CD4-positive, alpha-beta memory T cell (primary cell): ENCODE measurements at regions not wholly inside any gene's neighbourhood (a gene's known extent, or its start where the extent isn't known, plus 50 kb on each side); places are given as distances from the start of the nearest gene placed in this dataset.

Source experiments
- CTCF ChIA-PET: fragments of 350-600 bp; sonication (Branson Sonifier 250); formaldehyde crosslinking; loops from one replicate; lab custom pipeline; 2021; ENCODE audit warnings: inconsistent platforms; ENCODE audit not compliant: partially characterized antibody; lab: Charles Lee
- POLR2A ChIA-PET: fragments of 350-600 bp; sonication (Branson Sonifier 250); formaldehyde crosslinking; loops from one replicate; lab custom pipeline; 2021; ENCODE audit not compliant: partially characterized antibody; lab: Charles Lee
- DNase-seq, 5 donors: peaks; one replicate each; pipeline versions ENCODE4 v3.0.0 to v3.0.0-alpha.2; 2020 to 2022; ENCODE audit warnings: mixed read lengths in 1 of 5
- H3K27ac ChIP-seq: one replicate; pipeline ENCODE4 v1.7.0; 2013; ENCODE audit warnings: low read depth, low read length
- H3K27me3 ChIP-seq: 2 replicates; pipeline ENCODE4 v1.7.0; 2013; ENCODE audit warnings: mild to moderate bottlenecking, low read length, moderate library complexity; ENCODE audit not compliant: insufficient read depth
- H3K36me3 ChIP-seq: 2 replicates; pipeline ENCODE4 v1.7.0; 2013; ENCODE audit warnings: mild to moderate bottlenecking, low read length, moderate library complexity; ENCODE audit not compliant: insufficient read depth
- H3K4me1 ChIP-seq: 2 replicates; pipeline ENCODE4 v1.7.0; 2013; ENCODE audit warnings: mild to moderate bottlenecking, low read length, moderate library complexity; ENCODE audit not compliant: insufficient read depth
- H3K4me3 ChIP-seq, 2 donors: one replicate each; pipeline ENCODE4 v1.7.0; 2013; ENCODE audit warnings: low read length in 2 of 2, mild to moderate bottlenecking in 1 of 2
- H3K9me3 ChIP-seq, 2 donors: one replicate each; pipeline ENCODE4 v1.7.0; 2013; ENCODE audit warnings: low read length in 2 of 2, control low read depth in 1 of 2; ENCODE audit not compliant: control insufficient read depth in 1 of 2
- H3K27ac Mint-ChIP-seq, 7 donors: one replicate each; pipeline ENCODE4 v1.8.0; 2020 to 2021; ENCODE audit warnings: mixed read lengths in 7 of 7, mild to moderate bottlenecking in 6 of 7, inconsistent platforms in 3 of 7, moderate library complexity in 3 of 7
- H3K27me3 Mint-ChIP-seq, 2 donors: one replicate each; pipeline ENCODE4 v1.8.0; 2020 to 2021; ENCODE audit warnings: mixed read lengths in 2 of 2
- H3K36me3 Mint-ChIP-seq, 2 donors: one replicate each; pipeline ENCODE4 v1.8.0; 2020 to 2021; ENCODE audit warnings: mixed read lengths in 2 of 2, inconsistent platforms in 1 of 2, mild to moderate bottlenecking in 1 of 2
- H3K4me1 Mint-ChIP-seq, 4 donors: one replicate each; pipeline ENCODE4 v1.8.0; 2020 to 2021; ENCODE audit warnings: mixed read lengths in 4 of 4, mild to moderate bottlenecking in 1 of 4
- H3K4me3 Mint-ChIP-seq, 8 donors: one replicate each; pipeline ENCODE4 v1.8.0; 2020 to 2021; ENCODE audit warnings: mixed read lengths in 8 of 8, mild to moderate bottlenecking in 7 of 8, moderate library complexity in 6 of 8, inconsistent platforms in 3 of 8
- H3K9me3 Mint-ChIP-seq, 8 donors: one replicate each; pipeline ENCODE4 v1.8.0; 2020 to 2021; ENCODE audit warnings: mixed read lengths in 8 of 8, mild to moderate bottlenecking in 5 of 8, inconsistent platforms in 3 of 8, moderate library complexity in 1 of 8
- intact Hi-C: fragments of 100-400 bp; cut with micrococcal nuclease; formaldehyde crosslinking; loops from one replicate; pipeline ENCODE4 v1.15.1; 2023

DNA sequence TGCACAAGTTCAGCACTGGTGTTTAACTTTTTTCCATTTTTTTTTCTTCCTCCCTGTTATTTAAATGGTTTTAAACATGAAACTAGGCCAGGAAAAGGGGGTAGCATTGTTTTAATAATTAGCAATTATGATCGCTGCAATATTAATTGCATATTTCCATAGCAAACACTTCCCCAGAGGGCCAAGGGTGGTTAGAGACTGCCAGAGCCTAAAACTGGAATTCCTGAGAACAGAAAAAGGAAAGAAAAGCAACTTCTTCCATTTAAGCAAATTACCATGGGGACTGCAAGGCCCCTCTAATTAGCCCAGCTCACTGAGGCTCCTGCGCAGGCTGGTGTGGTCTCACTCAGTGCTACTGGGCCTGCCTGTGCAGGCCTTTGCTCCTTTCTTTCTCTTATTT is 201.5 kb downstream of the SMAD2 start:
- no peak for DNase-seq
- H3K27me3 ChIP-seq, result no peaks in the 10 kb centered on the region
- POLR2A ChIA-PET, result no interaction called here
- CTCF ChIA-PET, result interaction anchor here (2.2 kb wide), 1 partner anchor 20 kb away, joined by 10 read pairs; no protein-coding TSS in a partner anchor
- H3K27ac Mint-ChIP-seq, result no peak overlapping the region
- peaks cover 16 to 24% of the 10 kb centered on the region in 2 donors for H3K27me3 Mint-ChIP-seq
- no peak overlapping the region for H3K4me3 Mint-ChIP-seq
- H3K9me3 ChIP-seq, result no peaks in the 10 kb centered on the region
- H3K4me1 ChIP-seq, result no peaks in the 10 kb centered on the region
- H3K4me1 Mint-ChIP-seq, result no peaks in the 10 kb centered on the region
- no peak overlapping the region for H3K4me3 ChIP-seq
- intact Hi-C loops, result no loop called here
- H3K36me3 ChIP-seq, result no peaks in the 10 kb centered on the region
- no peaks in the 10 kb centered on the region for H3K9me3 Mint-ChIP-seq
- H3K27ac ChIP-seq, result no peak overlapping the region
- no peaks in the 10 kb centered on the region for H3K36me3 Mint-ChIP-seq

DNA sequence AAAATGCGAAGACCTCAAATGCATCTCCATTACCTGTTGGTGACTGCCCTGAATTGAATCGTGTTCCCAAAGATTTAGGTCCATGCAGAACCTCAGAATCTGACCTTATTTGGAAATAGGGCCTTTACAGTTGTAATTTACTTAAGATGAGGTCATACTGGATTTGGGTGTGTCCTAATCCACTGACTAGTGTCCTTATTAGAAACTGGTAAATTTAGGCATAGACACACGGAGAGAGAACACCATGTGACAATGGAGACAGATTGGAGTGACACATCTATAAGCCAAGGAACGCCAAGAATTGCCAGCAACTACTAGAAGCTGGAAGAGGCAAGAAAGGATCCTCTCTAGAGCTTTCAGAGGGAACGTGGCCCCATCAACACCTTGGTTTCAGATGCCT is 203.1 kb downstream of the SMAD2 start:
- Mint-ChIP-seq H3K4me3 (no peak overlapping the region), H3K27ac (no peak overlapping the region), H3K36me3 (no peaks in the 10 kb centered on the region), H3K27me3 (peaks cover 15 to 24% of the 10 kb centered on the region in 2 donors), H3K9me3 (no peaks in the 10 kb centered on the region), H3K4me1 (no peaks in the 10 kb centered on the region)
- no peaks in the 10 kb centered on the region for H3K36me3 ChIP-seq
- H3K27ac ChIP-seq, result no peak overlapping the region
- intact Hi-C loops, result no loop called here
- ChIA-PET CTCF (interaction anchor here (2.2 kb wide), 1 partner anchor 22 kb away, joined by 10 read pairs; no protein-coding TSS in a partner anchor), POLR2A (no interaction called here)
- no peaks in the 10 kb centered on the region for H3K4me1 ChIP-seq
- no peaks in the 10 kb centered on the region for H3K27me3 ChIP-seq
- DNase-seq, result no peak
- H3K9me3 ChIP-seq, result no peaks in the 10 kb centered on the region
- H3K4me3 ChIP-seq, result no peak overlapping the region

DNA sequence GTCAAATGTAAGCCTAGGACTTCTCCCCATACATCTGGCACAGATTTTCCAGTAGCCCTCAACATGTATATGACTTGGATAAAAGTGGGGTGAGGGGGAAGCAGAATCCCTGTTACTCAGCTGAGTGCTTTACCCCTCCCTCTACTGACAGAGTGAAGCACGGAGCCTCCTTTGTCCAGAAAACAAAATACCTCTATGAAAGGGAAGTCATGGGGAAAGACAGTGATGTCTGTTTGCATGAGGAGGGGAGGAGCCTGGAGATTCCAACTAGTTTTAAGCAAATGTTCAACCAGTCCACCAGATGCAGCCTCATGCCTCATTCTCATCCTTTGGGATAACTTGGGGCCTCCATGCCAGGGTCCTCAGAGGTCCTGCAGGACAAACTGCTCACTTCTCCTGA is 203.9 kb downstream of the SMAD2 start:
- no peaks in the 10 kb centered on the region for H3K9me3 ChIP-seq
- no peaks in the 10 kb centered on the region for H3K27me3 ChIP-seq
- no peak overlapping the region for H3K4me3 ChIP-seq
- Mint-ChIP-seq H3K4me1 (no peaks in the 10 kb centered on the region), H3K36me3 (no peaks in the 10 kb centered on the region), H3K27me3 (peaks cover 14 to 20% of the 10 kb centered on the region in 2 donors), H3K27ac (no peak overlapping the region), H3K9me3 (no peaks in the 10 kb centered on the region), H3K4me3 (no peak overlapping the region)
- intact Hi-C loops, result no loop called here
- DNase-seq, result no peak
- ChIA-PET POLR2A (no interaction called here), CTCF (no interaction called here)
- H3K4me1 ChIP-seq, result no peaks in the 10 kb centered on the region
- H3K27ac ChIP-seq, result no peak overlapping the region
- H3K36me3 ChIP-seq, result no peaks in the 10 kb centered on the region

DNA sequence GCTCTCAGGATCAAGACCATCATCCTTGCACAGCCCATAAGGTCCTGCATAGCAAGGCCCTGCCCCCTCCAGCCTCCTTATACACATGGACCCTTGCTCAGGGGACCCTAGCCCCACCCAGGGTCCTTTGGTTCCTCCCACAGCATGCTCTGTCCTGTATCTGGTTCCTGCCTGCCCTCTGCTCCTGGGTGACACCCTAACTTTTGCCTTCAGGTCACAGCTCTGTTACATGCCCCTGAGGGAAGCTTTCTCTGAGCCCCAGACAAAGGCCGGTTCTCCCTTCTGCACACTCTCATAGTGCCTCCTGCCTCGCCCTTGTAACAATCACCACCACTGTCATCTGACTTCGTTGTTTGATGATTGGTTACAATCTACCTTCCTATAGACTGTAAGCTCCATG is 204.8 kb downstream of the SMAD2 start:
- Mint-ChIP-seq H3K27ac (no peak overlapping the region), H3K27me3 (peaks cover 15 to 16% of the 10 kb centered on the region in 2 donors), H3K36me3 (no peaks in the 10 kb centered on the region), H3K4me3 (no peak overlapping the region), H3K9me3 (no peaks in the 10 kb centered on the region), H3K4me1 (no peaks in the 10 kb centered on the region)
- Histone ChIP-seq H3K27ac (no peak overlapping the region), H3K4me3 (no peak overlapping the region), H3K36me3 (no peaks in the 10 kb centered on the region), H3K9me3 (no peaks in the 10 kb centered on the region), H3K4me1 (no peaks in the 10 kb centered on the region), H3K27me3 (no peaks in the 10 kb centered on the region)
- intact Hi-C loops, result no loop called here
- POLR2A ChIA-PET, result no interaction called here
- CTCF ChIA-PET, result interaction anchor here (1.5 kb wide), 1 partner anchor 23 kb away, joined by 6 read pairs; no protein-coding TSS in a partner anchor
- no peak for DNase-seq

DNA sequence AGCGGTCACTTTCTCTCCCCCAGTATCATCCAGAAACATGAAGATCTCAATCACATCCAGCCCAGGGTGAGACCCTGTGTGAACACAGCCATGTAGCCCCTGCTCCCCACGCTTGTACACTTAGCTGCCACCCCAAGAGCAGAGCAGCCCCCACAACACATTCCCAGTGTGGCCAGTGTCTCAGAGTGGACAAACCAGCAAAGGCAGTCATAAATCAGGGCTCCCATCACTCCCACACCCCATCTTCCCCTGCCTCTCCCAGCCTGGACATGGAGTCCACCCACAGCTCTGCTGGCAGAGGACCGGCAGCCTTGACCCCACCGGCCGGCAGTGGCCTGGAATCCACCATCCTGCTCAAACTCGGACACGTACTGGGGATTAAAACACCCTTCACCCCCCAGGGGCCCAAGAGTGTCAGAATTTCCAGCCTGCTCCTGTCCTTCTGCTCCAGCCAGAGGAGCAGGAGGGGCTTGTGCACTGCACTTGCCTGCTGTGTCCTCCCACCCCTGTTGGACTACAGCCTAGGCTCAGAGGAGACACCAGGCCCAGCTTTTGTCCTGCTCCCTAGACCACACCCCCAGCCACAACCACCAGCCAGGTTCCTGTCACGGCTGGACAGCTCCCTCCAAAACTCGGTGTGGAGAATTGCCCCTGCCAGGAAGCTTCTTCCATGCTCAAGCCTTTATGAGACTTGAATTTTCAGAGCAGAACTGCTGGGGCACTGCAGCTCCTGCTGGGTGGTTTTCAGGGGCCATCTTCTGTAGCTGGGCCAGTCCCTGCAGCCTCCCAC is 206.1 kb downstream of the SMAD2 start:
- Mint-ChIP-seq H3K36me3 (no peaks in the 10 kb centered on the region), H3K4me3 (no peak overlapping the region), H3K27me3 (peaks cover 14 to 16% of the 10 kb centered on the region in 2 donors), H3K27ac (no peak overlapping the region), H3K9me3 (no peaks in the 10 kb centered on the region), H3K4me1 (no peaks in the 10 kb centered on the region)
- H3K36me3 ChIP-seq, result no peaks in the 10 kb centered on the region
- no peaks in the 10 kb centered on the region for H3K4me1 ChIP-seq
- no peaks in the 10 kb centered on the region for H3K9me3 ChIP-seq
- no peak overlapping the region for H3K4me3 ChIP-seq
- ChIA-PET POLR2A (no interaction called here), CTCF (interaction anchor here (1.5 kb wide), 1 partner anchor 24 kb away, joined by 6 read pairs; no protein-coding TSS in a partner anchor)
- no peak for DNase-seq
- no peaks in the 10 kb centered on the region for H3K27me3 ChIP-seq
- H3K27ac ChIP-seq, result no peak overlapping the region
- intact Hi-C loops, result no loop called here

DNA sequence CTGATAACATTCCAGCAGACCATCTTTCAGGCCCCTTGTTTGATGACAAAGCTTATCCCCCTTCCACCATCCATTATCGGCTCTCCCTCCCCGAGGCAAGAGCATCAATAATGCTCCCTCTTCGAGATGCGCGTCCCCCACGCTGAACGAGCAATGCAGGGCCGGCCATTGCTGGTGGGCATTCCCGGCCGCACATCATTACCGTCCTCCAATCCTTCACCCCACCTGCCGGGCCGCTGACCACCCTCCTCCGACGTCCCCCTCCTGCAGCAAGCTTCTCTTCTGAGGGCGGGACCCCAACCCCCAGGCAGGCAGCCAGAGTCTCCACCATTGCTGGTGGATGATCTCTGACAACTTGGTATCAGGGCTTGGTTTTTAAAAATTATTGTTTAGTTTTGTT is 208.6 kb downstream of the SMAD2 start:
- H3K4me1 Mint-ChIP-seq, result no peaks in the 10 kb centered on the region
- H3K9me3 Mint-ChIP-seq, result no peaks in the 10 kb centered on the region
- H3K4me3 ChIP-seq, result no peak overlapping the region
- no peaks in the 10 kb centered on the region for H3K27me3 ChIP-seq
- H3K27ac Mint-ChIP-seq, result no peak overlapping the region
- no peak overlapping the region for H3K27ac ChIP-seq
- intact Hi-C loops, result no loop called here
- no peaks in the 10 kb centered on the region for H3K36me3 Mint-ChIP-seq
- H3K27me3 Mint-ChIP-seq, result peaks cover 10 to 12% of the 10 kb centered on the region in 2 donors
- ChIA-PET POLR2A (no interaction called here), CTCF (interaction anchor here (1.1 kb wide), 1 partner anchor 27 kb away, joined by 3 read pairs; no protein-coding TSS in a partner anchor)
- H3K9me3 ChIP-seq, result no peaks in the 10 kb centered on the region
- H3K4me3 Mint-ChIP-seq, result no peak overlapping the region
- H3K4me1 ChIP-seq, result no peaks in the 10 kb centered on the region
- no peaks in the 10 kb centered on the region for H3K36me3 ChIP-seq
- no peak for DNase-seq

DNA sequence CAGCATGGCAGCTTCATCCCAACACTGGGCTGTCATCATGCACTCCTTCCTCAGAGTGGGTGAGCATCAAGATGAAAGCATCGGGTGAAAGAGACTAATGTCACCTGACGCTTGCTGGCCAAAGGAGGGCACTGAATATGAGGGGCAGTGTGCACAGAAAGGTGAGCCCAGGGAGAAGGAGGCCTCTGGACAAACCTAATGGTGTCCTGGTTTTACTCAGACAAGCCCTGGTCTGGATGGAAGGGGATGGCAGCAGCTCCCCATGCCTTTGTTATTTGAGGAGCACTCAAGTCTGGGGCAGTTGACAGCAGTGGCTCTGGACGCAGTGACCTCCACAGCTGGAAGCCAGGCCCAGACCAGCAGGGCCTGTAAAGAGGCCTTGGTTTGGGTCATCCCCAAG is 209.7 kb downstream of the SMAD2 start:
- peaks cover 9 to 11% of the 10 kb centered on the region in 2 donors for H3K27me3 Mint-ChIP-seq
- no peak overlapping the region for H3K4me3 Mint-ChIP-seq
- H3K4me1 Mint-ChIP-seq, result no peaks in the 10 kb centered on the region
- ChIA-PET POLR2A (no interaction called here), CTCF (no interaction called here)
- intact Hi-C loops, result no loop called here
- no peak for DNase-seq
- no peak overlapping the region for H3K27ac ChIP-seq
- no peaks in the 10 kb centered on the region for H3K4me1 ChIP-seq
- no peaks in the 10 kb centered on the region for H3K36me3 Mint-ChIP-seq
- no peaks in the 10 kb centered on the region for H3K36me3 ChIP-seq
- H3K9me3 ChIP-seq, result no peaks in the 10 kb centered on the region
- H3K4me3 ChIP-seq, result no peak overlapping the region
- no peaks in the 10 kb centered on the region for H3K27me3 ChIP-seq
- H3K27ac Mint-ChIP-seq, result no peak overlapping the region
- no peaks in the 10 kb centered on the region for H3K9me3 Mint-ChIP-seq
